Kidney (tissue), 13 donors: ENCODE measurements at regions not wholly inside any gene's neighbourhood (a gene's known extent, or its start where the extent isn't known, plus 50 kb on each side); places are given as distances from the start of the nearest gene placed in this dataset.

Experiments used
- DNase-seq, 5 donors: peaks; one replicate each; pipeline ENCODE4 v3.0.0-alpha.2; 2013 to 2020
- FAIRE-seq: peaks from 2 replicates; lab custom pipeline; 2012; peaks lifted over from hg19 to GRCh38; lab: Jason Lieb, UNC
- H3K27ac ChIP-seq, 2 donors: one replicate each; pipeline ENCODE4 v1.7.0; 2013; ENCODE audit warnings: low read depth in 2 of 2, low read length in 2 of 2, inconsistent platforms in 1 of 2
- H3K27me3 ChIP-seq: one replicate; pipeline ENCODE4 v1.7.1; 2013; ENCODE audit warnings: low read length, inconsistent platforms; ENCODE audit not compliant: control insufficient read depth, insufficient read depth
- H3K36me3 ChIP-seq, 3 donors: one replicate each; pipeline versions ENCODE4 v1.7.0 to v1.7.1; 2013; ENCODE audit warnings: low read length in 3 of 3, control low read depth in 1 of 3, inconsistent platforms in 1 of 3; ENCODE audit not compliant: insufficient read depth in 3 of 3, control insufficient read depth in 2 of 3
- H3K4me1 ChIP-seq, 3 donors: one replicate each; pipeline versions ENCODE4 v1.7.0 to v1.7.1; 2013; ENCODE audit warnings: low read length in 3 of 3, inconsistent platforms in 1 of 3, low read depth in 1 of 3; ENCODE audit not compliant: control insufficient read depth in 2 of 3, insufficient read depth in 2 of 3
- H3K4me3 ChIP-seq, 3 donors: one replicate each; pipeline versions ENCODE4 v1.7.0 to v1.8.1; 2013; ENCODE audit warnings: low read length in 3 of 3, control low read depth in 1 of 3, inconsistent platforms in 1 of 3
- H3K9ac ChIP-seq, 3 donors: one replicate each; pipeline versions ENCODE4 v1.7.0 to v1.7.1; 2013; ENCODE audit warnings: low read length in 3 of 3, control low read depth in 1 of 3, inconsistent platforms in 1 of 3
- H3K9me3 ChIP-seq, 3 donors: one replicate each; pipeline versions ENCODE4 v1.7.0 to v1.7.1; 2013; ENCODE audit warnings: low read length in 3 of 3, control low read depth in 1 of 3, inconsistent platforms in 1 of 3; ENCODE audit not compliant: control insufficient read depth in 2 of 3, insufficient read depth in 1 of 3
- CTCF ChIP-seq: IDR thresholded peaks from 3 replicates; pipeline ENCODE4 v1.5.1; 2012; ENCODE audit warnings: mild to moderate bottlenecking, moderate library complexity, borderline replicate concordance; ENCODE audit not compliant: insufficient read depth; ENCODE audit errors: extremely low read depth
- intact Hi-C: fragments of 100-400 bp; cut with DNase I; formaldehyde crosslinking; loops from one replicate; pipeline ENCODE4 v1.11.1; 2022
- donor health status: control.
- donor health status: control.
- donor health status: control.
- donor health status: control.
- donor health status: control.
- donor health status: DM: yes; HTN: yes; CAD: no.
- donor health status: Normal renal cell carcinoma (clear cell type).

- Histone ChIP-seq H3K9ac (no peak overlapping the region), H3K4me1 (no peaks in the 10 kb centered on the region), H3K27me3 (no peaks in the 10 kb centered on the region), H3K27ac (no peak overlapping the region), H3K4me3 (no peak overlapping the region), H3K36me3 (no peaks in the 10 kb centered on the region), H3K9me3 (no peaks in the 10 kb centered on the region)
- DNase-seq, result no peak
- no peak for FAIRE-seq
- intact Hi-C loops, result no loop called here
- no peak for TF ChIP-seq CTCF
Measured at GRCh38 chr4:104747635-104748034, 252.9 kb upstream of the CXXC4 start.

DNA sequence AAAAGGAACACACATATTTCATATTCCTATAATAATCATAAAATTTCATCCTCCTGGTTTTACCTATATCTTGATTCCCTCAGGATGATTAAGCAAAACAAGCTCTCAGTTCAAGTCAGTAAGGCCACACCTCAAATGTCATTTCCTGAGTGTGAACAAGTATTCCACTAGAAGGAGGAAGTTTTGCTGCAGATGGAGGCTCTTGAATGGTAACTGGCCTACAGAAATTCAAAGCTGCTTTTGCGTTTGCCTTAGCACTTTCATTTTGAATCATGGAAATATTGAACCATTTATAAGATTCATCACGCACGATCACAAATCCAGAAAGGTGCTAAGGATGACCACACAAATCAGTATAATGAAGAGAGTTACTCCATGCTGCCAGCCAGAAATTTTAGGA lies 254.4 kb upstream of the CXXC4 start:
- TF ChIP-seq CTCF, result no peak
- FAIRE-seq (no peak), DNase-seq (no peak)
- intact Hi-C loops, result no loop called here
- Histone ChIP-seq H3K9me3 (no peaks in the 10 kb centered on the region), H3K36me3 (no peaks in the 10 kb centered on the region), H3K27me3 (no peaks in the 10 kb centered on the region), H3K4me1 (no peaks in the 10 kb centered on the region), H3K9ac (no peak overlapping the region), H3K27ac (no peak overlapping the region), H3K4me3 (no peak overlapping the region)

- H3K4me3 ChIP-seq, result no peak overlapping the region
- no peak overlapping the region for H3K27ac ChIP-seq
- no peak for TF ChIP-seq CTCF
- no peaks in the 10 kb centered on the region for H3K27me3 ChIP-seq
- no peaks in the 10 kb centered on the region for H3K9me3 ChIP-seq
- no peaks in the 10 kb centered on the region for H3K36me3 ChIP-seq
- FAIRE-seq, result no peak
- intact Hi-C loops, result no loop called here
- no peaks in the 10 kb centered on the region for H3K4me1 ChIP-seq
- no peak overlapping the region for H3K9ac ChIP-seq
- no peak for DNase-seq
Measured at GRCh38 chr4:104750008-104750407, 255.3 kb upstream of the CXXC4 start.

DNA sequence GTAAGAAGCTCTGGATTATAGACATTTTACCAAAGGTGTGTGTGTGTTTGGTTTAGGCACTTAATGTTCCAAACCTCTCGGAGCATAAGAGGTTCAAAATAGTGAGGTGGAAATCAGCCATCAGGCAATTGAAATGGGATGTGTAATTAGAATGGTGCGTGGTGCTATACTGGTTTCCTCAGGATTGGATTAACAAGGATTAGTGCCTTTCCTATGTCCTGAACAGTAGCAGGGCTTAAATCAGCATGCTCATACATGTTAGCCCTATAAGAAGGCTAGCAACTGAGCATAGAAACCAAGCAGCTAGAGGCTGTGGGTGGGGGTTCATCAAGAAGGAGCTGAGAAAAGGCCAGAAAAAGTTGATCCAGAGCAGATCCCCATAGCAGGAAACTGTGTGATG lies 256.8 kb upstream of the CXXC4 start:
- DNase-seq (no peak), FAIRE-seq (no peak)
- Histone ChIP-seq H3K4me1 (no peaks in the 10 kb centered on the region), H3K36me3 (no peaks in the 10 kb centered on the region), H3K4me3 (no peak overlapping the region), H3K9me3 (no peaks in the 10 kb centered on the region), H3K27ac (no peak overlapping the region), H3K9ac (no peak overlapping the region), H3K27me3 (no peaks in the 10 kb centered on the region)
- TF ChIP-seq CTCF, result no peak
- intact Hi-C loops, result no loop called here
